SK-N-SH (cell line): ENCODE measurements at regions not wholly inside any gene's neighbourhood (a gene's known extent, or its start where the extent isn't known, plus 50 kb on each side); places are given as distances from the start of the nearest gene placed in this dataset.

Source experiments
- CTCF ChIP-seq: fragments of 200-600 bp; sonication (generic); IDR thresholded peaks from 2 replicates; pipeline ENCODE4 v1.6.1; 2017; ENCODE audit warnings: antibody characterized with exemption, mild to moderate bottlenecking, moderate library complexity
- TAF1 ChIP-seq: IDR thresholded peaks from 2 replicates; pipeline ENCODE4 v1.6.1; 2012; ENCODE audit warnings: low read depth, mild to moderate bottlenecking, low read length, moderate library complexity, borderline replicate concordance
- YY1 ChIP-seq: IDR thresholded peaks from 2 replicates; pipeline ENCODE4 v1.4.0; 2012; ENCODE audit warnings: low read depth, mild to moderate bottlenecking

- TF ChIP-seq CTCF, result no peak
- no peak for TF ChIP-seq YY1
- no peak for TF ChIP-seq TAF1
Measured at GRCh38 chr15:61474796-61475195, 245.7 kb upstream of the RORA start.
